ENCODE measurements at regions not wholly inside any gene's neighbourhood (a gene's known extent, or its start where the extent isn't known, plus 50 kb on each side); places are given as distances from the start of the nearest gene placed in this dataset.

GRCh38 chr7:124089621-124090020, 56.8 kb upstream of the TMEM229A start:
- no peak for DNase-seq (ENCODE audit: low read depth, low spot score)
- in situ Hi-C loops (cut with HindIII; ENCODE audit: low sequenced_read_pairs): no loop called here
- no peak for TF ChIP-seq CTCF (IDR thresholded peaks at IDR 0.05; ENCODE audit: low read depth, low read length)

GRCh38 chr7:124088590-124088989, 55.7 kb upstream of the TMEM229A start:
- no peak overlapping the region for H3K4me3 ChIP-seq (ENCODE audit: low read depth, low read length)
- in situ Hi-C loops (cut with HindIII; ENCODE audit: low sequenced_read_pairs): no loop called here
- DNase-seq (ENCODE audit: low read depth, low spot score): no peak
- TF ChIP-seq CTCF (IDR thresholded peaks at IDR 0.05; ENCODE audit: low read depth, low read length): no peak

More at GRCh38 chr7:124089621-124090020, 56.8 kb upstream of the TMEM229A start:
- no peak overlapping the region for H3K4me3 ChIP-seq (ENCODE audit: low read depth, low read length)

GRCh38 chr7:124086843-124087242, 54.0 kb upstream of the TMEM229A start:
- in situ Hi-C loops (cut with HindIII; ENCODE audit: low sequenced_read_pairs): no loop called here
- no peak for DNase-seq (ENCODE audit: low read depth, low spot score)
- no peak for TF ChIP-seq CTCF (IDR thresholded peaks at IDR 0.05; ENCODE audit: low read depth, low read length)
- no peak overlapping the region for H3K4me3 ChIP-seq (ENCODE audit: low read depth, low read length)

- no peak for TF ChIP-seq CTCF (IDR thresholded peaks at IDR 0.05; ENCODE audit: low read depth, low read length)
- DNase-seq (ENCODE audit: low read depth, low spot score): peak; percentile 59
- H3K4me3 ChIP-seq (ENCODE audit: low read depth, low read length): no peak overlapping the region
- in situ Hi-C loops (cut with HindIII; ENCODE audit: low sequenced_read_pairs): no loop called here
Measured at GRCh38 chr7:124085179-124085578, 52.3 kb upstream of the TMEM229A start.

- no peak for DNase-seq (ENCODE audit: low read depth, low spot score)
- H3K4me3 ChIP-seq (ENCODE audit: low read depth, low read length): no peak overlapping the region
- in situ Hi-C loops (cut with HindIII; ENCODE audit: low sequenced_read_pairs): no loop called here
- no peak for TF ChIP-seq CTCF (IDR thresholded peaks at IDR 0.05; ENCODE audit: low read depth, low read length)
Measured at GRCh38 chr7:124084024-124084423, 51.2 kb upstream of the TMEM229A start.
